ENCODE measurements at regions not wholly inside any gene's neighbourhood (a gene's known extent, or its start where the extent isn't known, plus 50 kb on each side); places are given as distances from the start of the nearest gene placed in this dataset.

DNA sequence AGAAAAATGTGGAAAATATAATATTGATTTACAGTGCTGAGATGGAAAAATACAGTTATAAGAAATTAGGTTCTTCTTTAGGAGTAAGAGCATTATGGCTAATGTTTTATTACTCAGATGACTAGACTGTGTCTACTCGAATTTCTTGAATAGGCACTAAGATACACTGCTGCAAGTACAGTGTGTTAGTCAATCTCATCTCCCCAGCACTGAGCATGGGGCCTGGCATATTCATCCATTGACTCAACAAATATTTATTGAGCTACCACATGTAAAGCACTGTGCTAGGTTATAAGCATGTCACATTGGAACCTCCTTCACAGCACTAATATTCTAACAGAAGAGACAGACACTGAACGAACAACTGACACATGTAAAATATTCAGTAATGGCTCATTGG, 242.5 kb upstream of the GPC6 start:
- no peak overlapping the region for H3K27ac ChIP-seq
- TF ChIP-seq, protein P1, sequence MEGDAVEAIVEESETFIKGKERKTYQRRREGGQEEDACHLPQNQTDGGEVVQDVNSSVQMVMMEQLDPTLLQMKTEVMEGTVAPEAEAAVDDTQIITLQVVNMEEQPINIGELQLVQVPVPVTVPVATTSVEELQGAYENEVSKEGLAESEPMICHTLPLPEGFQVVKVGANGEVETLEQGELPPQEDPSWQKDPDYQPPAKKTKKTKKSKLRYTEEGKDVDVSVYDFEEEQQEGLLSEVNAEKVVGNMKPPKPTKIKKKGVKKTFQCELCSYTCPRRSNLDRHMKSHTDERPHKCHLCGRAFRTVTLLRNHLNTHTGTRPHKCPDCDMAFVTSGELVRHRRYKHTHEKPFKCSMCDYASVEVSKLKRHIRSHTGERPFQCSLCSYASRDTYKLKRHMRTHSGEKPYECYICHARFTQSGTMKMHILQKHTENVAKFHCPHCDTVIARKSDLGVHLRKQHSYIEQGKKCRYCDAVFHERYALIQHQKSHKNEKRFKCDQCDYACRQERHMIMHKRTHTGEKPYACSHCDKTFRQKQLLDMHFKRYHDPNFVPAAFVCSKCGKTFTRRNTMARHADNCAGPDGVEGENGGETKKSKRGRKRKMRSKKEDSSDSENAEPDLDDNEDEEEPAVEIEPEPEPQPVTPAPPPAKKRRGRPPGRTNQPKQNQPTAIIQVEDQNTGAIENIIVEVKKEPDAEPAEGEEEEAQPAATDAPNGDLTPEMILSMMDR (conservative IDR thresholded peaks at IDR 0.05): no peak
- TF ChIP-seq ZFX (IDR thresholded peaks at IDR 0.05): no peak

GRCh38 chr13:92989301-92989700, 237.3 kb upstream of the GPC6 start:
- H3K27ac ChIP-seq: no peak overlapping the region
- TF ChIP-seq, protein P1 (conservative IDR thresholded peaks at IDR 0.05): no peak

- no peak overlapping the region for H3K27ac ChIP-seq
- TF ChIP-seq, protein P1 (conservative IDR thresholded peaks at IDR 0.05): no peak
- TF ChIP-seq ZFX (IDR thresholded peaks at IDR 0.05): no peak
Measured at GRCh38 chr13:92991692-92992091, 234.9 kb upstream of the GPC6 start.

GRCh38 chr13:92994056-92994455, 232.6 kb upstream of the GPC6 start:
- TF ChIP-seq, protein P1 (conservative IDR thresholded peaks at IDR 0.05): no peak
- TF ChIP-seq ZFX (IDR thresholded peaks at IDR 0.05): no peak
- no peak overlapping the region for H3K27ac ChIP-seq

- no peak overlapping the region for H3K27ac ChIP-seq
- TF ChIP-seq, protein P1 (conservative IDR thresholded peaks at IDR 0.05): no peak
- TF ChIP-seq ZFX (IDR thresholded peaks at IDR 0.05): no peak
Measured at GRCh38 chr13:93001866-93002461, 224.6 kb upstream of the GPC6 start.

DNA sequence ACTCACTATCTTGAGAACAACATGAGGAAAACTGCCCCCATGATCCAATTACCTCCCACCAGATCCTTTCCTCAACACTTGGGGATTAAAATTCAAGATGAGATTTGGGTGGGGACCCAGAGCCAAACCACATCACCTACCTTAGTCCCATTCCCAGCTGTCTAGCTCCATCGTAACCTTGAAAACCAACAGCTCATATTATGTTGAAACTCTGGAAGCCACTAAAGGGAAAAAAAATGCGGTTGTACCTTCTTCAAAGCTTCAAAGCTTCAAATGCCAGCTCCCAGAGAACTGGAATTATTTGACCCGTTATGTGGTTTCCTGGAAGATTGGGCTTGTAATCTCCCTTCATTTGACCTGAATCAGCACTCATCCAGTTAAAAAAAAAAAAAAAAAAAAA, 223.1 kb upstream of the GPC6 start:
- no peak for TF ChIP-seq ZFX (IDR thresholded peaks at IDR 0.05)
- TF ChIP-seq, protein P1 (conservative IDR thresholded peaks at IDR 0.05): no peak
- no peak overlapping the region for H3K27ac ChIP-seq

- TF ChIP-seq, protein P1 (conservative IDR thresholded peaks at IDR 0.05): peak; percentile 26
- TF ChIP-seq ZFX (IDR thresholded peaks at IDR 0.05): no peak
- H3K27ac ChIP-seq: no peak overlapping the region
Measured at GRCh38 chr13:93004919-93005318, 221.7 kb upstream of the GPC6 start.

Data from C4-2B (cell line).